IPS-NIHi7 (cell line): ENCODE measurements at regions not wholly inside any gene's neighbourhood (a gene's known extent, or its start where the extent isn't known, plus 50 kb on each side); places are given as distances from the start of the nearest gene placed in this dataset.

Source experiments
- DNase-seq: peaks from one replicate; pipeline ENCODE4 v3.0.0; 2012; ENCODE audit warnings: mixed read lengths; ENCODE audit errors: extremely low spot score

DNA sequence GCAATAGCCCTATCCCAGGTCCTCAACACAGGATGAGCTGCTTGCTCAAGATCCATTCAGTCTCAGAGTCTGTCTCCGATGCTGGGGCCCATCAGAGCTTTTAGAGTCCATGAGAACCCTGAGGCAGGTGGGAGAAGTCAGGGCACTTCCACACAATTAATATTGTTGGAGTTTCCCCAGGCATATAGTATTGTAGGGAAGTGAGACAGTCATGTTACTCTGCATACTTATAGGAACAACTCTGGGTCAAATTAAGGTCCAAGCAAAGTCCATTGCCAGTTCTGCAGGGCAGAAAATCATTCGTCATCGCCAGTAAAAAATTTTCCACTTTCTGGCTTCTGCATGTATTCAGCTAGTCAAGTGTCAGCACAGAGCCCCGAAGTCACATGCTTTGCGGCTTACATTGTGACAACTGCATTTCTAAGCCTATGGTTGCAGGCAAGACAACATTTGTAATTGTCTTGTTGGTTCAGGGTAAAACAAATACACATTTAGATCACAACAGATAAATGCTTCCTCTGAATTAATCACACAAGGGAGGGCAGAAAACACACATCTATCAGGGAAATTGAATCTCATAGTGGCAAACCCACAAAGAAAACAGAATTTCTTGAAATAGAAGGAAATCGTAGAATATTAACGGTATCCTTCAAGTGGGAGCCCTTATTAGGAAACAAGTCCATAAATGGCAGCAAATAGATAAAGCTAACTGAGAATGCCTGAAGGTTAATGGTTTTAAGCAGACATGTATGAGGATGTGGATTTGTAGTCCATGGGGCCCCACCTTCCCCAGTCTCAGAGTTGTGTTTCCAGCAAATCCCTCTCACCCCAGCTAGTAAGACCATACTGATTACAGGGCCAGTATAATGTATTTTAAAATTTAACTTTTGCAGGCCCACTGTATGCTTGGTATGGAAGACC is 412.1 kb upstream of the RASGEF1B start:
- DNase-seq: no peak

- no peak for DNase-seq
Measured at GRCh38 chr4:81883004-81883403, 411.3 kb upstream of the RASGEF1B start.

DNA sequence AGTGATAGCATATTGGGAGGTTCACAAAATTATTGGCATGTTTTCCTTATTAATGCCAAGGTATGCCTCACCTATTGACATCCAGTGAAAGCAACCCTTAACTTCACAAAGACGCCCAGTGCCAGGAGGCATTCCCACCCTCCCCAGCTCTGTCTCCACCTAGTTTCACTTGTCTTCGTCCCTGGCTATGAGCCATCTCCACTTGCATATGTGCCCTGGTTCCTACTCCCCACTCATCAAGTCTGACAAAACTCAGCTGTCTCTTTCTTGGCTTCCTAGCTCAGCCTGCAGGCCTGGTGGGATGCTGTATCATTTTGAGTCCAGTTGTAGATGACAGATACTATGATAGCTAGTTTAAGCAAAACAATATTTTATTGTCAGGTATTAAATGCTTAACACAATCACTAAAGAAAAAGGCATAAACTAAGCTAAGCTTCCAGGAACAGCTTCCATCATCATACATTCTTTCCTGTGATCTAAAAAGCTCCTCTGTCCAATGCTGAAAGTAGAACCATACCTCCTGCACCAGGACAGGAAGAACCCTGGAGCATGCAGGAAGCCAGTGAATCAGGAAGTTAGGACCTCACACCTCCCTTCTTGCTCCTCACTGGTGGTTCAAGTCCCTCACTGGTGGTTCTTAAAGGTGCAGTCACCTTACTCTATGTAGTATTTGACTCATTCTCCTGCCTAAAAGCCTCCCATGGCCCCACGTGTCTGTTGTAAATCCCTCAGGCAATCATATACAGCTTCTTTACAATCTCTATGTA is 410.3 kb upstream of the RASGEF1B start:
- no peak for DNase-seq

DNA sequence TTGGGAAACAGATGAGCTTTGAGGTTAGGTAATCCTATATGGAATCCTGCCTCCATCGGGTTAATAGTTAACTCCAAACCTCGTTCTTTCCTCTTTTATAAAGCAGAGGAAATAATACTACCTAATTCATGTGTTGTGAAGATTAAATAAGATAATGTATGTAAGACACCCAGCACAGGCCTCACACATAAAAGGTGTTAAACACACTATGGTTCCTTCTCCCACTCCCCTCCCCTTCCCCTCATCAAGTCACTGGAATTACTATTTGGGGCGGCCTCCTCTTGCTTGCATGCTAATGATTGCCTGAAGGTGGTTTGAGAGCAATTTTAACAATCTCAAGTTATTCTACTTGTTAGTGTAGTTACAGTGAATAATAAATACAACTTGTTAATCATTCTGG is 404.4 kb upstream of the RASGEF1B start:
- DNase-seq: no peak

DNA sequence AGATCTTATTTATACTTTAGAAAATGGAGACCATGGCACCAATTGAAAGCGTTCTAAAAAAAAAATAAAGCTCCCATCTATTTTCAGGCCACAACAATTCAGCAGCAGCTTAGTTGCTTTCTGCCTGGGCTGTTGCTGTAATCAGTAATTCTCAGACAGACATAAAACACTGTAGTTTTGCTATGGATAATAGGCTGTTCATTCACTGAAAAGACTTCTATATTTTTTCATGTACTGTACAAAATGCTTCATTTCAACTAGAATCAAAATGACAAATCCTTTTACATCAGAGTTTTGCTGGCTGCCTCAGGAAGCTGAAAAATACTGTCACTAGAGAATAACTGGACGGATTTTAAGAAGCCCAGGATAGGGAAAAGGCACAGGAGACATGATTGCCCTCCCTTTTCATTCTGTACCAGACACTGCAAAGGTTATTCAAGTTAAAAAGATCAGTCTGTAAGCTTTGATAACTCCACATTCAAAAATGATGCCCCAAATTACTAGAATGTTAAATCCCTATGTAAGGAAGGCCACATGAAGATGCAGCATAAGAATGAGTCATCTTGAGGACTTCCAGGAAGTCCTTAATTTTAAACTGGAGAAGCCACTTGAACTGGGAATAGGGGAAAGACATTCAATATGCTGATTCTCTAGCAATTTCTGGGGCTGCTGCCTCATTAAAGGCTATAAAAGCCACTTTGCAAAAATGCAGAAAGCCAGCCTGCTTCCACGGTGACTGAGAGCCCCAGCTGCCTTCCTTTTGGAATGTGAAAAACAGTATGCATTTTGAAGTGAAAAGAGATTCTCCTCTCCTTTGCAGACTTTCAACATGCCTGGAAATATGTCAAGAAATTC is 403.2 kb upstream of the RASGEF1B start:
- DNase-seq: no peak

DNA sequence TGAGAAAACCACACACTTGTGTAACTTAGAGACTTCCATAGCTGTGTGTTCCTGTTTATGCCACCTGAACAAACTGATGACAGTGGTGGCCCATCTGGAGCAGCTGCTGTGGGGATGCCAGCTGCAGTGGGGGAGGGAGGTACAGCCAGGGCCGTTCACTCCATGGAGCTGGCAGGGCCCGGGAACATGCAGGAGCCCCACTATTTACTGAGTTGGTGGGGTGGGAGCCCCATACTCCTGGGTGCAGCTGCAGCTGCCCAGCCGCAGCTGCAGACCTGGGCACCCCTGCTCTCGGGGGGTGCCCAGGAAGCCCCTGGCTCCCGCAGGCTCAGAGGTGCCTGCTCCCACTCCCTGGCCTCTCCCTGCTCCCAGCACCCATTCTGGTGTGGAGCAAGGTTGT is 398.6 kb upstream of the RASGEF1B start:
- no peak for DNase-seq

DNA sequence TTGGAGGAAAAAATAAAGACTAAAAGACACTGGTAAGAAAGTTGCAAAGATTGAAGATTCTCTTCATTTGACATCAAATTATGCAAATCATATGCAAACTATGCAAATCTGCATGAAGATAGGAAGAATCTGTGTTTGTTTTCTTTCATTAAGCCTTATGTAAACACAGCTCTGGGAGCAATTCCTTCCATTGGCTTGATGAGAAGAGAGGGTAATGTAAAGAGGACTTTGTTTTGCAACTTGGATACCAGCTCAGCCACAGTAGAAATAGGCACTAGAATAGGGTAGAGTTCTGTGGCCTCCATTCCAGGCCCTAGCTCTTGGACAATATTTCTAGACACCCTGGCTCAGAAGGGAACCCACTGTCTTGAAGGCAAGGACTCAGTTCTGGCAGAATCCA is 388.4 kb upstream of the RASGEF1B start:
- no peak for DNase-seq

GRCh38 chr4:81854406-81854805 is 382.7 kb upstream of the RASGEF1B start:
- DNase-seq: no peak

- DNase-seq: no peak
Measured at GRCh38 chr4:81852031-81852715, 380.5 kb upstream of the RASGEF1B start.

DNA sequence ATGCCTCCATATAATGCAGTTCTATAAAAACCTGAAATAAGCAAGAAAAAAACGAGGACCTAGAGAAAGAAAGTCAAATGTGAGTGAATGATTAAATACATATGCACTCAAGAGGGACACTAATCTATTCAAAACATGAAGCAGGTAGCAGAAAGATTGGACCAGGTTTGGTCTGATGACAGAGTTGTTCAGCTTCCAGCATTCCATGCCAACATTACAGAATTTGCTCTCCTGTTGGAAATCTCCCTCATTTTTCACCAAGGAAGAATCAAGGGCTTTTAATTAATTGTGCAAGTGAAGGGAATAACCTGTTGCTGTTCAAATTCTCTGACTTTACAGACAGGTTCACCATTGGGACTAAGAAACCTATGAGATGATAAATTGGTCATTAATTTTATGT is 379.0 kb upstream of the RASGEF1B start:
- DNase-seq: no peak

DNA sequence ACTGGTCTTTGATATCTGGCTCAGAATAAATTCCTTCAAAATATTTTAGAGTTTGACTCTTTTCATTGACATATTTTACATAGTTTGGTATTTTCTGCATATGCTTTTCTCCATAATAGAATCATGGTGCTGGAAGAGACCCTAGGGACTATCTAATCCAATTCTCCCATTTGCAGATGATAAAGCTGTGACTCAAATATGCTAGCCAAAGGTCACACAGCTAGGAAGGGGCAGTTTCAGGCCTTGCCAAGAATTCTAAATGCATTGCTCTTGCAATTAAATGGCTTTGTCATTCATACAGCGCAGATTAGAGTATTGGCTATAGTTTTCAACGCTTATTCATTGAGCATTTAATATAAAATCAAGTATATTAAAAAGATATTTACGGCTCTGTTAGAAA is 374.1 kb upstream of the RASGEF1B start:
- DNase-seq: no peak

GRCh38 chr4:81845273-81845672 is 373.6 kb upstream of the RASGEF1B start:
- DNase-seq: no peak

GRCh38 chr4:81844717-81845116 is 373.0 kb upstream of the RASGEF1B start:
- DNase-seq: peak; percentile 65

- no peak for DNase-seq
Measured at GRCh38 chr4:81839347-81840042, 367.8 kb upstream of the RASGEF1B start.

- no peak for DNase-seq
Measured at GRCh38 chr4:81838586-81838985, 366.9 kb upstream of the RASGEF1B start.

DNA sequence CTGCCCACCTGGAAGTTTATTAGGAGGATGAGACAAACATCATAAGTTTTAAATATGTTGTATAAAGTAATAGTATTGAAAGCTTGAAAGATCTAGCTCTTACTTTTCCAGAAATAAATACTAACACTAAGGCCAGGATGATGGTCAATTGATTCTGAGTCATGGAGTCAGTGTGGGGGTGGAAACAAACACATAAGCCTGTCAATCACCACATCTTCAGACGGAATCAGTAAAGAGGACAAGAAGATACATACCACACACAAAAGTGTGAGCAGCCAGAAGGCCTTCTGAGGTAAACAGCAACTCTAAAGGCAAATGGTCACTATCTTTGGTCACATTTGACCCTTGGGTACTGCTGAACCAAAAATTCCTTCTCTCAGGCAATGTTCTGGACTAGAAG is 365.0 kb upstream of the RASGEF1B start:
- no peak for DNase-seq

DNA sequence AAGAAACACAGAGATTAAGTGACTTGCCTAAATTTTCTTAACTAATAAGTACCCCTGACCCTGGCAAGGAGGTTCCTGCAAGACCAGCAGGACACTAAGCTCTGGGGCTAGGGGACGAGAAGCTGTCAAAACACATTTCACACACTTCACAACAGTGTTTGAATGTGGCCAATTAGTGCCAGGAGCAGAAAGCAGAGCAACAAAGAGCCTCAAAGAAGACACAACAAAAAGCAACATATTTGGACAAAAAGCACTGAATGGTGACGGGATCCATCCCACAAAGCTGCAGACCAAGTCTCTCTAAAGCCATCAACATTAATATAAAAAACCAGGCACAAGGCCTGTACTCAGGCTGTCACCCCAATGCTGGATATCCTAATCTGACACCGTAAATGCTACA is 361.9 kb upstream of the RASGEF1B start:
- DNase-seq: no peak

DNA sequence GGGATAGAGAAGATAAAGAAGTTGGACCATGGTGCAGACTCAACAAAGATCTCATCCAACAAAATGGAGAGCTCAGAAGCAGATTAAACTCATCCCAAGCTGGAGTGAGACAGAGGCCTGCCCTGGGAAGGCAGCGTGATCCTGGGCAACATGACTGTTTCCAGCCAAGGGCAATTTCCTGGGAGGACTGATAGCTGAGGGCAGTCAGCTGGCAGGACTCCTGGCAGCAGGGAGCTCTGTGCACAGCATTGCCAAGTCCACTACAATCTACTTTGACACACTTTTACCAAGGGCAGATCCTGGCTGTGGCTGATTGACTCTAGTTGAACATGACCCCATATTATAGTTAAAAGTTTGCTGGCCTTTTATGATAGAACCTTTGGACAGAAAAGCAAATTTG is 357.3 kb upstream of the RASGEF1B start:
- no peak for DNase-seq

DNA sequence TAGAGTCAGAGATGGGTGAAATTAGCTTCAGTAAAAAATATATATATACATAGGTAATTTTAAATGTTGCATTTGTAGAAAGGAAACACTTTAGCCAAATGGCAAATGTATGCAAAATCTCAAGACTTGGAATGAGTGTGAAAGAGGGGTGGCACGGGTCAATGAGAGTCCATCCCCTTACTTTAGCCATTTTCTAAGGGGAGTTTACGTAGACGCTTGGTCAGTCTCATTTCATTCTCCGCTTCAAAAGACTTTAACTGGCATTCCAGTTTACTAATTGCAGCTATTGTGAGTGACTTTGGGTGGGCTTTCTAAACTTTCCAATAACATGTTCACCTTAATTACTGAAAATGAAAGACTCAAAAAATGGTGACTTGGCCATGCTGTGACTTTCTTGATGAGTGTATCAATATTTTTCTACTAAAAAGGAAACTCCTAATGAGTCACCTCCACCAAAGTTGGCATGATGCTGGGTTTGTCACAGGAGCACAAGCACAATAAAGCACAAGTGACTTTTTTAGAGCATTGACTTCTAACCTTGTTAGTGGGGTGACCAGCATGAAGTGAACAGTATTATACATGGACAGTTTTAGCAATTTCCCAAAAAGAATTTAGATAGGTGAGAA is 356.0 kb upstream of the RASGEF1B start:
- no peak for DNase-seq

DNA sequence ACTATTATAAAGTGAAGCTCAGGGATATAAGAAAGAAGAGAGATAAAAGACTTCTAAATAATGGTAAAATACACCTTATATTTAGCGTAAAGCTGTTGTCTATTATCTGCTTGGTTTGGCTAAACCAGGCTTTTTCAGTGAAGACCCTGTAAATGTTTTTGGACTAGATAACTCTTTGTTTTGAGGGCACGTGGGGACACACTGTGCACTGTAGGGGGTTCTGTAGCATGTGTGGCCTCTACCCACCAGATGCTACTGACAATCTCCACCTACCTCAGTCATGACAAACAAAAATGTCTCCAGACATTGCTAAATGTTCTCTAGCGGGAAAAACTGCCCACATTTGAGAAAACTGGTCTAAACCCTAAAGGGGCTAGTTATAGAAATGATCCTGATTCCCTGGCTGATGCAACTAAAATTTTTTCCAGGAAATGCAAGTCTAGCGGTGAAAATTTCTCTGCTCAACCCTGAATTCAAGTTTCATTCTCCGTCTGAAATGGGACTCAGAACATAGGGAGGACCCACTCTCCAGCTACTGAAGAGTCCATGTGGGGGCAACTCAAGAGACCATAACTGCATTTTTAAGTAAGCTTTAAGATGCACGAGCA is 355.2 kb upstream of the RASGEF1B start:
- DNase-seq: no peak
